ENCODE measurements at regions not wholly inside any gene's neighbourhood (a gene's known extent, or its start where the extent isn't known, plus 50 kb on each side); places are given as distances from the start of the nearest gene placed in this dataset.

DNA sequence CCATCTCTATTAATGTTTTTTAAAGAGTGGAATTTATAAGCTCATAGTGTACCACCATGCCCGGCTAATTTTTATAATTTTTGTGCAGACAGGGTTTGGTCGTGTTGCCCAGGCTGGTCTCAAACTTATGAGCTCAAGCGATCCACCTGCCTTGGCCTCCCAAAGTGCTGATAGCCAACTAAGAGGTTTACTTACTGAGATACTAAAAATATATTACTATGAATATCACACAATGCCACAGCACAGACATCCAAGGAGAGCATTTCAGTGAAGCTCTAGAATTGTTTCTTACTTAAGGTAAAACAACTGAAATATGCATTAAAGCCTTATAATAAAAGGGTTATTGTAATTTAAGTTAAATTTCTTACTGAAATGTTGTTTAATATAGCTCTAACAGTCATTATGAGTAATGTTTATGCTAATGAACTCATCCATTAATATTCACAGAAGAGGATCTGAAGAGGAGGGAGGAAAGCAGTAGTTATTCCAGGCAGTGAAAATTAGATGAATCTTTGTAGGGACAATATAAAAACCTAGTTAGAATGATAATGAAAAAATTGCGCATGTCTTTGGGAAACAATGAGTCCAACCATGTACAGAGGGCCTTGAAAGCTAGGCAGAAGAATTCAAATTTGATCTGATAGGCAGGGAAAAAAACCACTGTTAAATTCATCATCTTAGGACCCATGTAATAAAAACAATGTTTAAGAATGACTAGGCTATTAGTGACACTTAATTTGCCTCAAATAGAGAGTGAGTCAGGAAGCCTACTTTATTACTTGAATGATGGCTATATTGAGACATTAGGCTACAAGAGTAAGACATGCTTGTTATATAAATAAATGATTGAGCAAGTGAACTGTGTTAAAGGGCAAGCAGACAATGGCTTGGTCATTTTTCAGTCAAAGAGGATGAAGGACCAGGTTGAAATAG lies 99.2 kb downstream of the SLC41A2 start:
- no peak for DNase-seq

DNA sequence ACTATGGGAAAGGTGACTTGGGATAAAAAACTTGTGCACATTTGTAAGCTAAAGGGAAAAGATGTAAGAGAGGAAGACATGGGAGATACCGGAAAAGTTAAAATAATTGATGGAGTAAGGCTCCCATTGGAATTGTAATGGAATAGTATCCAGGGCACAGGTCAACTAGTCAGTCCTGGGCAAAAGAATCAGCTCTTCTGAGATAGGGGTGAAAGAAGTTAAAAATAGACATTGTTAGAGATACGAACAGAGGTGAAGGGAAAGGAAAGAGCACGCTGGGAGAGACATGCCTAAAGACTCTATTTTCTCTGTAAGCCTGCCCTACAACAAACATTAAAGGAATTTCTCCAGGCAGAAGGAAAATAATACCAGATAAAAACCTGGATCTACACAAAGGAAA lies 101.6 kb downstream of the SLC41A2 start:
- DNase-seq, result no peak

DNA sequence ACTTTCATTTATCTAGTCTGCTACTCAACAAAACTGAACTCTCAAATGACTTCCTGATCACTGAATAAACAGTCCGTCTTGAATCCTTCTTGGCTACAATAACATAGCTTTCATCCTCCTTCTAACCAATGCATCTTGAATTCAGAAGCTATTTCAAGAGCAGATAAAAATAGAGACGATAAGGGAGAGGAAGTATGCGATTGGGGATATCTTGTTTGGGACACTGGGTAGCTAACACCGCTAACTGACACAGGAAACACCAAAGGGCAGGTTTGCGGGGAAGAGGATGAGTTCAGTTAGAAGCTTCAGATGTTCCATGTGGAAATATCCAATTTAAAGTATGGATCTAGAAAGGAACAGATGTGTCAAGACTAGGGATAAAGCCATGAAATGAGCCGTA lies 102.5 kb downstream of the SLC41A2 start:
- DNase-seq, result no peak

DNA sequence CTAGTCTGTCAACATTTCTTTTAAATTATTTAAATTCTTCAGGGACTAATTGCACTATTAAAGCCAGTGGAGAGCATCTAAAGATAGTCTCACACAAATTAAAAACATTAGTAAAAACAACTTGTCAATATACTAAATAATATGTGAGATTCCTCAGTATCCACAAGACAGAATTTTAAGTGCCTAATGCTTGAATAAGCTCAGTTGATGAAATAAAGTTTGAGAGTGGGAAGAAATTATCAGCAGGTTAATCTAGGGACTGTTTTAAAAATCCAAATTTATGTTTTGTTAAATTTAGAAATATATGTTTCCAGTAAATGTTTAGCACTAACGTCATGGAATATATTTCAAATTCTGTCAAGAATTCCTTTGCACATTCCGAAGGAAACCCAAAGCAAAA lies 105.2 kb downstream of the SLC41A2 start:
- no peak for DNase-seq

DNA sequence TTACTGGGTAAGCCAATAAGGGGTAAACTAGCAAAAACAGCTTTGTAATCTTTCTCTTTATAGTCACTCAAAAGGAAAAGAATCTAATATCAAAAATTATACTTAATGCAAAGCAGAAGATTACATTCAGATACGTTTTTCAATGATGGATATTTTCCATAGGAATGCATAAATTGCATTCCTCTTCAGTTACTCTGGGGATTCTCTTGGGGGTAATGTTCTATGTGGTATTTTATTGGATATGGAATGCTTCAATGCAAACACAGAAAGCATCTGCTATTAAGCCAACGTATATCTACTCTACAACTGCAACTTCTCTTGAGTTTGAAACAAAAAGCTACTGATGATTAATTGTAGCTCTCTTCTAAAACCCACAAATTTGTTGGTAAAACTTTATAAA lies 106.0 kb downstream of the SLC41A2 start:
- no peak for DNase-seq

DNA sequence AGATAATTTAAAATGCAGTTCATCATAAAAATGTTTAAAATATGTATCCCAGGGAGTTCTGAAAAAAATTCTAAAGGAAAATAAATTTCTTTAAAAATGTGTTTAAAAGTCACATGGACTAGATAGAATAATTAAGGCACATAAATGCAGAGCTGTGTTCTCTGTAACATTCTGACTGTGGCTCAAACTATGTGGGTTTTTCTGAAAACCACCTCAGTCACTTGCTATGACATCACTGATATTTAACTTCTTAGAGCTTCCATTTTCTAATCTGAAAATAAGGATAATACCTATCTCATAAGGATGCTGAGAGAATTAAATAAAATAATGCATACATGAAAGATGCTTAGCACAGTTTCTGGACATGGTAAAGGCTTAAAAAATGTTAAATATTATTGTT lies 107.3 kb downstream of the SLC41A2 start:
- DNase-seq, result no peak

DNA sequence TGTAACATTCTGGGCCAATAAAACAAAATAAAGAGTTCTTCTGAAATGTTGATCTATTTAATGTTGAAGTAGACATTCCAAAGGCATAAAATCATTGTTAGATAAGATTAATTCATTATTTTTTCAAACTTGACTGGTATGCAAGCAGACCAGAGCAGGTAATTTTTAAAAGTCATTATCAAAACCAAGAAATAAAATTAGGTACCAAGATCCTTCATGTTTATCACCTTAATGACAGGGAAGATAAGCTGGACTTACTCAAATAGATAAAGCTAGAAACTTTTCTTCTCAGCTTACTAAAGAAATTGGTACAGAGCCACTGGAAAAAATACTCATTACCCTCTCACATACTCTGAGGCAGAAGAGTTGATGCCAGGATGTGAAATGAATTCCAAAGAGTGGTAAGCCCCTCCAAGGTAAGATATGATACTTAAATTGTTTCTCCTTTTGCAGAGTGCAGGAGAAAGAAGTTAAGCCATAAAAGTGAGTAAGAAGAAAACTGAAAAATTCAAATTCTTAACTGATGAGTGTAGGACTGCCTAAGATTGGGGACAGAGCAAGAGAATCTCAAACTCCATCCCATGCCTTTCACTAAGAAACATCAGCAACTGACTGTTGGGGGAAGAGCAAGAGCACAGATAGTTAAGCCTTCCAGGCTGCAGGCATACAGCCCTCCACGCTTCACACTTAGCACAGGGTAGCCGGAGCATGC lies 111.9 kb downstream of the SLC41A2 start:
- DNase-seq, result no peak

DNA sequence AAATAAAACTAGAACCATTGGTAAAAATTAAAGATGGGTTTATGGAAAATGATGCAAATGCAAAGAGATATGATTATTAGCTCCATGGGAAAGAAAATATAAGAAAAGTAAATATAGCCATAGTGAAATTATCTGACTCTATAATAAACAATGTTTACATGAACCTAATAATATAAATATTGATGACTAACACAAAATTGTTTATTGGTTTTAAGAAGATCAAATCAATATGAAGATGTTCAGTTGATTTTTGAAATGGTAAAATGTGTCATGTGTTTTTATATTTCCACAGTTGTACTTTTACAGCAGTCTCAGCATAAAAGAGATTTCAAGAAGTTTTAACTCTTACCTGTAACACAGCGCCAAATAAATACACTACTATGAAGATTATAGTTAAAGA lies 114.0 kb downstream of the SLC41A2 start:
- no peak for DNase-seq

DNA sequence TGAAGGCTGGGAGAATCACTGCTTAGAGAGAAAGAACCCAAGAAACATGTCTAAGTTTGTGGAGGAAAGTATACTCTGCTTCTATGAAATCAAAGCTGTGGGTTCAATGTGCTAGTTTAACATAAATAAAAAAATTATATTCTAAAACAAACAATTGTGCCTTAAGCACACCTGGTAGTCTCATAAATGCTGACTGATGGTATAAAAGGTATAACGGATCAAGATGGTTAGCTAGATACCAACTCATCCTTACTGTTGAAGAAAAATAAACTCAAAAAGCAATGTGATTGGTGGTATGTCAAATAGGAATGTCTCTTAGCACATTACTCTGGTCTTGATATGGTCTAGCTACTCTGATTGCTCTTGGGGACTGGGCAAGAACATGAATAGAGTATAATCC lies 117.8 kb downstream of the SLC41A2 start:
- DNase-seq, result no peak

DNA sequence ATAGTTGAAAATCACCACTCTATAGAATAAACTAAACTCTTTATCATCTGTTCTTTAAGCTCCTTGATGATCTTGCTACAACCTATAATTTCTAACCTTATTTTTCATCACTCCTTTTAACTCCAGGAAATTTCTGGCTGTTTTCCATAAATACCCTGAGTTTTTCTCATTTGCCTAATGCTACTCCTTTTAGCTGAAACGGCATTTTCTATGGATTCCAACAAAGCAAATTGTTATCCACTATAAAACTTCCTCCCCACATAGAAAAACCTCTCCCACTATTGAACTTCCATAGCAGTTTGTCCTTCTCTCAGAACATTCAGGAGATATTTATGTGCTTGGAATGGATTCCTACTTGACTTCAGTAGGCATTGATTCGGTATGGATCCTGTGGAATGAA lies 122.8 kb downstream of the SLC41A2 start:
- DNase-seq, result no peak

DNA sequence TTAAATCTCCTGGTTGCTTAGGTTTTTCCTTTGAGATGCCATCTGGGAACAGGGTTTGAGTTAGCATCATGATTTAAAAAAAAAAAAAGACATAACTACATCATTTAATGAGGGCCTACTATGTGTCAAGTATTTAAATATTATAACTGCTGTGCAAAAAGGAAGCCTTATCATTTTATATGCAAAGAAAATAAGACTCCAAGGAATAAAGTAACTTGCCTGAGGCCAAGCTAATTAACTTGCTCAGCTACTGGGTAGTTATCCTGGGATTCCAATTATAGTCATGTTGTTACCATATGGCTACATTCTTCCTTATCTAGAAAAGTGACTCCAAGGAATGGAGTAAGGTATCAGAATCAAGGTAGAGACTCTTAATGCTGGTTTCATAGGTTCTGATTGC lies 123.5 kb downstream of the SLC41A2 start:
- DNase-seq, result no peak

DNA sequence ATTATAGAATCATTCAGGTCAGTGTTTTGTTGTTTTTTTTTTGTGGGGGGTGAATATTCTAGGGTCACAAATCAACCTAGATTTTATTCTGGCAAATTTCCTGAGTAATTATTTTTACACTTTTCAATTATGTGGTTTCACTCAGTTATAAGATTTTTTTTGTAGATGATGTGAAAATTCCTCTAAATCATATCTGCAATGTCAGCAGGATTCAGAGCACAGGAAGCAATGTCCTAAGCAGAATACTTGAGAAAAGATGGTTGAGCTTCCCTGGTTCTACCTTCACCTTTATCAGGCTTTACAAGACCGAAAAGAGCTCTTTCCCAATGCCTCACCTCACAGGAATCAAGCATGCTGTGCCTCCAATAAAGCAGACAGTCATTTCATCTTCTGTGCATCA lies 124.3 kb downstream of the SLC41A2 start:
- no peak for DNase-seq

DNA sequence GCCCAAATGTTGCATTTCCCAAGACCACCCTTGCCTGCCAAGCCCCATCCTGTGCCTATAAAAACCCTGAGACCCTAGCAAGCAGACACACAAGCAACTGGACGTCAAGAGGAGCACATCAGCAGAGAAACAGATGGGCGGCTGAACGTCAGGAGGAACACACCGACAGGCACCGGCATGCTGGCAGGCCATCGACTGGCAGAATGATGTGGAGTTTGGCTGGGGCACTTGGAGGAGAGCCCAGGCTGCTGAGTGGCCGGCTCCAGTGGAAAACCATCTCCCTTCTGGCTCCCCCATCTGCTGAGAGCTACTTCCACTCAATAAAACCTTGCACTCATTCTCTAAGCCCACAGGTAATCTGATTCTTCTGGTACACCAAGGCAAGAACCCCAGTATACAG lies 130.1 kb downstream of the SLC41A2 start:
- DNase-seq, result no peak

DNA sequence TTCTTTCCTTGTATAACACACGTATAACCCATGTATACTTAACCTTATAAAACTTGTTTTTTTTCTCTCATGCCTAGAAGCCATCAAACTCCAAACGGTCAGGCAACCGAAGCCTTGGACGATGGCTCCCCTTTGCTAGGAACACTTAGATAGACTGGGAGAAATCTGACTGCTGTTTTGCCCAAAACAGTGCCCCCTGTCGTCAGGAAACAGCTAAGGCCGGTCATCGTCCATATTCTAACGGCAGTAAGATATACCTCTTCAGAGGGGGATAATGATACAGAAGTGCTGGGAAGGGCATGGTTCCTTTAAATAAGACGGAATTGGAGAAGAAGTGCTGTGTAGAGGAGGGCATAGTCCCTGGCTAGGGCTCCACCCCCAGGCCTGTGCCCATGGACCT lies 130.5 kb downstream of the SLC41A2 start:
- DNase-seq, result no peak

DNA sequence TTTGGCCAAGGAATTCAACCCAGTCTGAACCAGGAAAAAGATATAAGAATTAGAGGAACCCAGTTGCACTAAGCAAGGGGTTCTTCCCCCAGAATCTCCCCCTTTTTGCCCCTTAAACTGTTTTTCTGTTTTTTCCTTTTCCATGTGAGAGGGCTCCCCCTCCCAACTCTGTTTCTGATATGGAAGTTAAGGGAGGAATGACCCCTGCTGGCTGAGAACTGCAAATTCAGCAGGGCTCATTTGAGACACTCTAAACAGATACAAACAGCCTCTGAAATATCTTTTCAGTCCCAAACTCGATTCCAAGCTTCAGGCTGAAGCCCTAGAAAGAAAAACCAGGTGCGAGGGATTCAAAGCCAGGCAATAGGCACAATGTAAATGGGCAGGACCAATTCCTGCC lies 132.7 kb downstream of the SLC41A2 start:
- DNase-seq, result no peak

DNA sequence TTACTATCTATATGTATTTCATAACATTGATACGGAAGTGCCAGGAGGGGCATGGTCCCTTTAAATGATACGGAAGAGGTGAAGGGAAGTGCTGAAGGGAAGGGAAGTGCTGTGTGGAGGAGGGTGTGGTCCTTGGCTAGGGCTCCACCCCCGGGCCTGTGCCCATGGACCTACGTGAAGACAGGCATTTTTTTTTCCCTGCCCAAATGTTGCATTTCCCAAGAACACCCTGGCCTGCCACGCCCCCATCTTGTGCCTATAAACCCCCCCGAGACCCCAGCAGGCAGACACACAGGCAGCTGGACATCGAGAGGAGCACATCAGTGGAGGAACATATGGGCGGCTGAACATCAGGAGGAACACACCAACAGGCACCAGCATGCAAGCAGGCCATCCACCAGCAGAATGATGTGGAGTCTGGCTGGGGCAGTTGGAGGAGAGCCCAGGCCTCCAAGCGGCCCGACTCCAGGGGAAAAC lies 134.1 kb downstream of the SLC41A2 start:
- peak in 5 of 58 donors; percentile 0 to 12 (median 3) for DNase-seq

DNA sequence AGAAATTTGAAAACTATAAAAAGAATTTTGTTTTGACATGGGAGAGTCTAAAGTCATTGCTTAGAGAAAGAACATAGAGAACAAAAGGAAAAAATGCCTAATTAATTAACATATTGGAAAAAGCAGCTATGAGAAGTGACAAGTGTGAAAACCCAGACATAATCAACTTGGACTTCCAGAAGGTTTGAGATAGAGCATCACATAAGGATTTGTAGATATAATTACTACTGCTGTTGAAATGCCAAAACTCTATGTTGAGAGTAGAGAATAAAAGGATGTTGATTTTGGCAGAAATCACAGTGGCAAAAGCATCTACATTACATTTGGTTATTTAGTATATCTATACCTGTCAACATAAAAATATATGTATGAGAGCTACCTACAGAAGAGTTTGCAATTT lies 135.1 kb downstream of the SLC41A2 start:
- DNase-seq, result no peak

DNA sequence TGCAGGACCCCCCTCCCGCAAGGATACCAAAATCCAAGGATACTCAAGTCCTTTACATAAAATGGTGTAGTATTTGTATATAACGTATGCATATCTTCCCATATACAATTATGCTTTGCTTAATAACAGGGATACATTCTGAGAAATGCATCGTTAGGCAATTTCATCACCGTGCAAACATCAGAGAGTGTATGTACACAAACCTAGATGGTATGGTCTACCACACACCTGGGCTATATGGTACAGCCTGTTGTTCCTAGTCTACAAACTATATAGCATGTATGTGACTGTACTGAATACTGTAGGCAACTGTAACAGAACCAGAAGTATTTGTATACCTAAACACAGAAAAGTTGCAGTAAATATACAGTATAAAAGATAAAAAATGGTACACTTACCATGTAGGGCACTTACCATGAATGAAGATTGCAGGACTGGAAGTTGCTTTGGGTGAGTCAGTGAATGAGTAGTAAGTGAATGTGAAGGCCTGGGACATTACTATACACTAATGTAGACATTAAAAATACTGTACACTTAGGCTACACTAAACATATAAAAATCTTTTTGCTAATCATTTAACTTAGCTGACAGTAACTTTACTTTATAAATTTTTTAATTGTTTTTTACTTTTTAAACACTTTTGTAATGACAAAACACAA lies 141.1 kb downstream of the SLC41A2 start:
- DNase-seq, result no peak

DNA sequence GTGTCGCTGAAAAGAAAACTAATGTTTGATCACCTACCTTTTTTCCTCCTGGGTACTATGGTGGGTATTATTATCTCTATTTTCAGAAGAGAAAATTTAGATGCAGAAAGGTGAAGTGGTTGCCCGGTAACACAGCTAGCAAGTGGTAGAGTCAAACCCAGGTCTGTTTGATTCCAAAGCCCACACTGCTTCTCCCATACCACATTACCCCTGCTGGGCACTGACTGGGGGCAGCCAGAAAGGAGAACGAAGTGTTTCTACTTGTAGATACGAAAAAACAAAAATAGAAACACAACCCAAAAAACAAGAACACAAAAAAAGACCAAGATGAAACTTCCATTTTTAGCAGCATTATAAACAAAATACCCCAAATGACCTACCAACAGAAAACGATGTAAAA lies 142.2 kb downstream of the SLC41A2 start:
- DNase-seq, result no peak

DNA sequence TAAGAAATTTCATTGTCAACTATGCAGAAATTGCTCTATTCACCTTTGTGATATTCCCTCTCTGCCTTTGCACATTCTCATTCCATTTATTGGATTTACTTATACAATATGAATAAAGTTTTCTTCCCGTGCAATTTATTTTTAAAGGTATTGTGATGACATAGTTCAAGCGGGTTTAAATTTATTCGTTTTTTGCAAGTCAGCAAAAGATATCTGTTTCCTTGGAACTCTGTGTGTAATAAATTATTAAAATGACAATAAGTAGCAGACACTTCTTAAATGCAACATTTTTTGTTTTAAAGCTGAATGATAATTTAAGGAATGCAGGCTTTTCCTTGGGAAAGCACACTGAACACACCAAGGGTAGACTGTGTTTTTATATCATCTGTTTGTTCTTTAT lies 143.1 kb downstream of the SLC41A2 start:
- DNase-seq, result no peak

Measured in anterior cingulate cortex (tissue), 58 donors.